GM12801 (cell line): ENCODE measurements at regions not wholly inside any gene's neighbourhood (a gene's known extent, or its start where the extent isn't known, plus 50 kb on each side); places are given as distances from the start of the nearest gene placed in this dataset.

Source experiments
- TF ChIP-seq, protein P1 (sequence below): IDR thresholded peaks from one replicate; pipeline ENCODE4 v1.5.1; 2011; ENCODE audit warnings: control low read depth; ENCODE audit not compliant: insufficient read length; ENCODE audit errors: extremely low read depth

DNA sequence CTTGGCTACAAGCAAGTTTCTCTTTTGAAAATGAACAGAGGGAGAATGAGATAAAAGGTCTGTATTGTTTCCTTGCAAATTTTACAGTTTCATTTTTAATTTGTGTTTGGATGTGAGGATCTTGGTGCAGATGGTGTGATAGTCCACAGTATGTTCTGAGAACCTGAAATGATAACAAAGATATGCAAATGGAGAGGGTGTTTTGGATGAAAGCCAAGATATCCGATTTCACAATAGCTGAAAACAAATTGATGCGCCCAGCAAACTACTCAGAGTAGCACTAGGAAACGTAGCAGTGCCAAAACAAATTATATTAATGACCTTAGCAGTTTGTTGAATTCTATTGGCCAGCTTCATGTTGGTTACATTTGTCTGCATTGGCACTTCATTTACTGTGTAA, 683.5 kb downstream of the TMEM182 start:
- TF ChIP-seq, protein P1, sequence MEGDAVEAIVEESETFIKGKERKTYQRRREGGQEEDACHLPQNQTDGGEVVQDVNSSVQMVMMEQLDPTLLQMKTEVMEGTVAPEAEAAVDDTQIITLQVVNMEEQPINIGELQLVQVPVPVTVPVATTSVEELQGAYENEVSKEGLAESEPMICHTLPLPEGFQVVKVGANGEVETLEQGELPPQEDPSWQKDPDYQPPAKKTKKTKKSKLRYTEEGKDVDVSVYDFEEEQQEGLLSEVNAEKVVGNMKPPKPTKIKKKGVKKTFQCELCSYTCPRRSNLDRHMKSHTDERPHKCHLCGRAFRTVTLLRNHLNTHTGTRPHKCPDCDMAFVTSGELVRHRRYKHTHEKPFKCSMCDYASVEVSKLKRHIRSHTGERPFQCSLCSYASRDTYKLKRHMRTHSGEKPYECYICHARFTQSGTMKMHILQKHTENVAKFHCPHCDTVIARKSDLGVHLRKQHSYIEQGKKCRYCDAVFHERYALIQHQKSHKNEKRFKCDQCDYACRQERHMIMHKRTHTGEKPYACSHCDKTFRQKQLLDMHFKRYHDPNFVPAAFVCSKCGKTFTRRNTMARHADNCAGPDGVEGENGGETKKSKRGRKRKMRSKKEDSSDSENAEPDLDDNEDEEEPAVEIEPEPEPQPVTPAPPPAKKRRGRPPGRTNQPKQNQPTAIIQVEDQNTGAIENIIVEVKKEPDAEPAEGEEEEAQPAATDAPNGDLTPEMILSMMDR = no peak

- TF ChIP-seq, protein P1 = no peak
Observed at GRCh38 chr2:103448495-103448894, 686.7 kb downstream of the TMEM182 start.

DNA sequence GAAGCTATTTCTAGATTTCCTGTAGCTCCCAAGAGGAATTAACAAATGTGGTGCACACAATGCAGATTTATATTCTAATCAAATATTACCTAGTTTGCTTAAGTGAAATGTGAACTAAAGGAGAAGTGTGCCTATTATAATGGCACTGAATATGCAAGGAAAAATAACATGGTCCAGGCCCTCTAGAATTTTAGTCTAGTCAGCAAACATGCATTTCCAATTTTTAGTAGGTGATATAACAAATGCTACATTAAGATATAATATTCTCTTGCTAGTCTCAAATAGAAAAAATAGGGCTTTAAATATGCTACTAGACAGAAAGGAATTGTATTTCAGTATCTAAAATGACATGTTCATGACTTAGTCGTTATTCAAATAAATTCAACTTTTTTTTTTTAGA, 689.5 kb downstream of the TMEM182 start:
- TF ChIP-seq, protein P1 = no peak

DNA sequence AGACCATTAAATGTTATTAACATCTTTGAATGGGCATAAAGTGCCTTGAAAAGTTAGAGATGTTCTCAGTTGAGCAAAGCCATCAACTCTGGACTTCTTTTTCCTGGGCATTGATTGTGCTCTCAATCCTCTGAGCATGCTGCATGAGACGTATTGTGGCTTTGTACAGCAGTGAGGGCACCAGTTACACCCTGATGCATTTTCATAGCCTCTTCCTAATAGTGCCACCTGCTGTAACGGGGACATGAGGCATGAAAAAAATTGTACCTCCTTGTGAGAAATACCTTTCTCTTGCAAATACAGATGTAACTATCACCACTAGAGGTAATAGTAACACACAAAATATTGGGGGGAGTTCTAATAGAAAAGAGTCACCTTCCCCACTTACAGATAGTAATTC, 697.5 kb downstream of the TMEM182 start:
- TF ChIP-seq, protein P1 = no peak

GRCh38 chr2:103462101-103462500, 700.3 kb downstream of the TMEM182 start:
- TF ChIP-seq, protein P1 = no peak

DNA sequence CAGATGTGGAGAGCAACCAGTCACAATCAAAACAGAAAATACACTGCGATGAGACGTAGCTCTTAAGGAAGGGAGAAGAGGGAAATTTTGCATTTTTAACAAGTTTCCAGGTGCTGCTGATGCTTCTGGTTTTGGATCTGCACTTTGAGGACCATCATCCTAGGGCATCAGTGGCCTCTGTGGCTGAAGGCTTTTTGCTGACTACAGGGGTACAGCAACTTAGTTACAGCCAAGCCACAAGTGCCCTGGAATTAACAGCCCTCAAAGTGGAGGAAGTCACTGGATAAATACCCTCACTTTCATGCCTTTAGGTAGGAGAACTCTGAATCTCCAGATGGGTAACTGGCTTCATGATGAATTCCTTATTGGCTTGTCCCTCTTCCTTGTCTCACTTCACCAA, 700.9 kb downstream of the TMEM182 start:
- TF ChIP-seq, protein P1 = no peak

DNA sequence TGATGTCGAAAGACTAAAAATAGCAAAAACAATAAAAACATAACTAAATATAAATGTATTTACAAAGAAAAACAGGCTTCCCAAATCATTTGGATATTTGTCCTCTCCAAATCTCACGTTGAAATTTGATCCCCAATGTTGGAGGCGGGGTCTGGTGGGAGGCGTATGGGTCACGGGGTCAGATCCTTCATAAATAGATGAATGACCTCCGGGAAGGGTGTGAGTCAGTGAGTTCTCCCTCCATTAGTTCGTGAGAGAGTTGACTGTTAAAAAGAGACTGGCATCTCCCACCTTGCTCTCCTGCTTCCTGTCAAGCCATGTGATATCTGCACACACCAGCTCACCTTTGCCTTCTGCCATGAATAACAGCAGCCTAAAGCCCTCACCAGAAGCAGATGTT, 703.0 kb downstream of the TMEM182 start:
- TF ChIP-seq, protein P1 = no peak

GRCh38 chr2:103469800-103470199, 708.0 kb downstream of the TMEM182 start:
- TF ChIP-seq, protein P1 = no peak
